HEK293 (cell line): ENCODE measurements at regions not wholly inside any gene's neighbourhood (a gene's known extent, or its start where the extent isn't known, plus 50 kb on each side); places are given as distances from the start of the nearest gene placed in this dataset.
"Not testable (repeated sequence)": the region's sequence is repeated elsewhere in the genome, so short reads cannot be mapped to it uniquely, and the experiment has no call there.

Experiments
- CTCF ChIA-PET: fragments of 350-600 bp; formaldehyde crosslinking; extraction: SDS; loops from one replicate; lab custom pipeline; 2021; ENCODE audit warnings: antibody characterized with exemption; lab: Yijun Ruan, JAX
- POLR2A ChIA-PET: fragments of 300-600 bp; formaldehyde crosslinking; extraction: SDS; loops from one replicate; lab custom pipeline; 2020; ENCODE audit warnings: antibody characterized with exemption, inconsistent platforms; lab: Yijun Ruan, JAX
- H3K27ac ChIP-seq: fragments of 200-500 bp; sonication (Bioruptor generic); 2 replicates; pipeline ENCODE4 v1.5.1; 2014; ENCODE audit warnings: low read depth, low read length, control low read depth, inconsistent platforms; ENCODE audit errors: extremely low read depth
- H3K36me3 ChIP-seq, 2 experiments: fragments of 200-500 bp in 1 of 2; sonication (Bioruptor generic) in 1 of 2; 1 replicate in 1 of 2; 2 replicates in 1 of 2; pipeline ENCODE4 v1.5.1; 2014 to 2017; ENCODE audit warnings: inconsistent platforms in 2 of 2, low read length in 2 of 2; ENCODE audit not compliant: control insufficient read depth in 2 of 2, insufficient read depth in 1 of 2
- H3K4me1 ChIP-seq: fragments of 200-500 bp; sonication (Bioruptor generic); 2 replicates; pipeline ENCODE4 v1.5.1; 2014; ENCODE audit warnings: mild to moderate bottlenecking, low read length, inconsistent platforms; ENCODE audit not compliant: control insufficient read depth, insufficient read depth
- H3K4me3 ChIP-seq: 2 replicates; pipeline ENCODE4 v1.5.1; 2011; ENCODE audit warnings: low read depth, mild to moderate bottlenecking, control low read depth, low read length, moderate library complexity
- H3K9me3 ChIP-seq: fragments of 200-500 bp; sonication (Bioruptor generic); 2 replicates; pipeline ENCODE4 v1.5.1; 2014; ENCODE audit warnings: low read depth, low read length, inconsistent platforms; ENCODE audit not compliant: control insufficient read depth, insufficient read depth
- FEZF1 ChIP-seq: fragments of 450-650 bp; formaldehyde crosslinking; IDR thresholded peaks from 2 replicates; pipeline ENCODE4 v1.5.1; 2016; ENCODE audit warnings: missing biosample characterization, missing genetic modification characterization
- KLF10 ChIP-seq: fragments of 450-650 bp; IDR thresholded peaks from 2 replicates; pipeline ENCODE4 v1.5.1; 2018; ENCODE audit warnings: missing biosample characterization, mild to moderate bottlenecking, missing genetic modification characterization
- KLF7 ChIP-seq: fragments of 450-650 bp; formaldehyde crosslinking; IDR thresholded peaks from 2 replicates; pipeline ENCODE4 v1.5.1; 2016; ENCODE audit warnings: missing biosample characterization, missing genetic modification characterization, borderline replicate concordance
- OVOL3 ChIP-seq: fragments of 450-650 bp; formaldehyde crosslinking; IDR thresholded peaks from 2 replicates; pipeline ENCODE4 v1.5.1; 2016; ENCODE audit warnings: missing biosample characterization, missing genetic modification characterization
- SALL2 ChIP-seq: fragments of 450-650 bp; formaldehyde crosslinking; IDR thresholded peaks from 2 replicates; pipeline ENCODE4 v1.5.0; 2017; ENCODE audit warnings: missing biosample characterization, mild to moderate bottlenecking, missing genetic modification characterization, borderline replicate concordance
- SCRT1 ChIP-seq: fragments of 450-650 bp; formaldehyde crosslinking; IDR thresholded peaks from 2 replicates; pipeline ENCODE4 v1.5.1; 2016; ENCODE audit warnings: missing biosample characterization, missing genetic modification characterization, borderline replicate concordance
- ZBTB17 ChIP-seq: fragments of 450-650 bp; formaldehyde crosslinking; IDR thresholded peaks from 2 replicates; pipeline ENCODE4 v1.5.1; 2016; ENCODE audit warnings: missing biosample characterization, missing genetic modification characterization
- ZBTB7A ChIP-seq: fragments of 450-650 bp; formaldehyde crosslinking; IDR thresholded peaks from 2 replicates; pipeline ENCODE4 v1.5.1; 2016; ENCODE audit warnings: low read depth, missing biosample characterization, missing genetic modification characterization
- ZNF146 ChIP-seq: fragments of 450-650 bp; formaldehyde crosslinking; IDR thresholded peaks from 2 replicates; pipeline ENCODE4 v1.5.1; 2016; ENCODE audit warnings: missing biosample characterization, missing genetic modification characterization
- ZNF404 ChIP-seq: fragments of 450-650 bp; formaldehyde crosslinking; IDR thresholded peaks from 2 replicates; pipeline ENCODE4 v1.5.1; 2017; ENCODE audit warnings: missing biosample characterization, missing genetic modification characterization
- ZNF561 ChIP-seq: fragments of 450-650 bp; IDR thresholded peaks from 2 replicates; pipeline ENCODE4 v1.5.1; 2018; ENCODE audit warnings: missing biosample characterization, missing genetic modification characterization, borderline replicate concordance
- ZNF610 ChIP-seq: fragments of 450-650 bp; formaldehyde crosslinking; IDR thresholded peaks from 2 replicates; pipeline ENCODE4 v1.5.1; 2016; ENCODE audit warnings: missing biosample characterization, missing genetic modification characterization, borderline replicate concordance
- ZNF621 ChIP-seq: fragments of 450-650 bp; formaldehyde crosslinking; IDR thresholded peaks from 2 replicates; pipeline ENCODE4 v1.5.1; 2017; ENCODE audit warnings: missing biosample characterization, missing genetic modification characterization
- ZNF624 ChIP-seq: fragments of 450-650 bp; formaldehyde crosslinking; IDR thresholded peaks from 2 replicates; pipeline ENCODE4 v1.5.1; 2017; ENCODE audit warnings: missing biosample characterization, missing genetic modification characterization
- ZNF768 ChIP-seq: fragments of 450-650 bp; formaldehyde crosslinking; IDR thresholded peaks from 2 replicates; pipeline ENCODE4 v1.5.1; 2018; ENCODE audit warnings: missing biosample characterization, mild to moderate bottlenecking, missing genetic modification characterization
- ZNF792 ChIP-seq: fragments of 450-650 bp; formaldehyde crosslinking; IDR thresholded peaks from 2 replicates; pipeline ENCODE4 v1.5.1; 2016; ENCODE audit warnings: missing biosample characterization, missing genetic modification characterization
- TF ChIP-seq, protein P1 (sequence below): fragments of 450-650 bp; formaldehyde crosslinking; IDR thresholded peaks from 2 replicates; pipeline ENCODE4 v1.5.1; 2016; ENCODE audit warnings: missing biosample characterization, missing genetic modification characterization
- TF ChIP-seq, protein P2 (sequence below): fragments of 450-650 bp; formaldehyde crosslinking; IDR thresholded peaks from 2 replicates; pipeline ENCODE4 v1.5.1; 2017; ENCODE audit warnings: missing biosample characterization, missing genetic modification characterization
- TF ChIP-seq, protein P3 (sequence below): fragments of 450-650 bp; formaldehyde crosslinking; IDR thresholded peaks from 2 replicates; pipeline ENCODE4 v1.5.0; 2017; ENCODE audit warnings: missing biosample characterization, missing genetic modification characterization, borderline replicate concordance
- TF ChIP-seq, protein P4 (sequence below): fragments of 450-650 bp; formaldehyde crosslinking; IDR thresholded peaks from 2 replicates; pipeline ENCODE4 v1.5.1; 2016; ENCODE audit warnings: missing biosample characterization, missing genetic modification characterization

DNA sequence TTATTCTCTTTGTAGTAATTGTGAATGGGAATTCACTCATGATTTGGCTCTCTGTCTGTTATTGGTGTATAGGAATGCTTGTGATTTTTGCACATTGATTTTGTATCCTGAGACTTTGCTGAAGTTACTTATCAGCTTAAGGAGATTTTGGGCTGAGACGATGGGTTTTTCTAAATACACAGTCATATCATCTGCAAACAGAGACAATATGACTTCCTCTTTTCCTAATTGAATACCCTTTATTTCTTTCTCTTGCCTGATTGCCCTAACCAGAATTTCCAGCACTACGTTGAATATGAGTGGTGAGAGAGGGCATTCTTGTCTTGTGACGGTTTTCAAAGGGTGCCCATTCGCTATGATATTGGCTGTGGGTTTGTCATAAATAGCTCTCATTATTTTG lies 209.8 kb upstream of the NEBL start:
- POLR2A ChIA-PET, H3K27ac ChIP-seq, H3K4me3 ChIP-seq, H3K9me3 ChIP-seq, CTCF ChIA-PET, H3K36me3 ChIP-seq, H3K4me1 ChIP-seq: not testable (repeated sequence)

DNA sequence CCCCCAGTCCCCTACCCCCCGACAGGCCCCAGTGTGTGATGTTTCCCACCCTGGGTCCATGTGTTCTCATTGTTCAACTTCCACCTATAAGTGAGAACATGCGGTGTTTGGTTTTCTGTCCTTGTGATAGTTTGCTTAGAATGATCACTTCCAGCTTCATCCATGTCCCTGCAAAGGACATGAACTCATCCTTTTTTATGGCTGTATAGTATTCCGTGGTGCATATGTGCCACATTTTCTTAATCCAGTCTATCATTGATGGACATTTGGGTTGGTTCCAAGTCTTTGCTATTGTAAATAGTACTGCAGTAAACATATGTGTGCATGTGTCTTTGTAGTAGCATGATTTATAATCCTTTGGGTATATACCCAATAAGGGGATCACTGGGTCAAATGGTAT lies 208.2 kb upstream of the NEBL start:
- peak; percentile 82 for TF ChIP-seq ZNF146 (tag by site-specific recombination)
- TF ChIP-seq, all 188 proteins: peak for 1; not testable (repeated sequence) for 187
- H3K4me3 ChIP-seq, CTCF ChIA-PET, H3K4me1 ChIP-seq, POLR2A ChIA-PET, H3K36me3 ChIP-seq, H3K9me3 ChIP-seq, H3K27ac ChIP-seq: not testable (repeated sequence)

DNA sequence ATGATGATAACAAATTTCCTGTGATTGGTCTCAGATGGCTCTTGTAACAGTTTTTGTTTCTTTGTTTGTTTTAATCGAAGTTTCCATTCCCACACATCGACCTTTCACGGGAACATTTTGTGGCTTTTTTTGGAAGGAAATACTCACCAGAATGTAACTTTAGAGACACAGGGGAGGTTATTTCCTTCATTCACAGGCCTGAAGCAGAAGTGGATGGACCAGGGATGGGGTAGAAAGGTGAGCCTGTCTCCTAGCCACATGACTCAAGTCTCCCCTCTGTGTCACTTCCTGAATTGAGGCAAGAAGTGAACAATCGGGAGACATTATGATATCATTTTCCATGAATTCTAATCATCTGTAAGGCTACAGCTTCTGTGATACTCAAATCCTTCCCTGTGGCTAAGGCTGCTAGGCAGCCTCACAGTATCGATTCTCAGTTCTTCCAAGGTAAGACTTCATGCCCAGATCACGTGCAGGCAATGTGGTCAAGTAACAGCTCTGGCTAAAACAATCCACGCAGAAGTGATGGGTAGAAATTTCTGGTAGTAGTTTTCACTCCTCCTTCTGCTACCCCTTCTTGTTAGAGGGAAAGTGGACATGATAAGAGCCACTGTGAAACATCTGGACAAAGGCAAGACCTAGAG lies 203.9 kb upstream of the NEBL start:
- TF ChIP-seq ZBTB7A (tag by site-specific recombination) (no peak), SCRT1 (no peak), KLF10 (tag by site-specific recombination) (no peak), ZNF621 (tag by site-specific recombination) (no peak), ZNF624 (no peak), KLF7 (no peak), ZNF768 (tag by site-specific recombination) (no peak), ZNF792 (no peak), OVOL3 (tag by site-specific recombination) (no peak), SALL2 (no peak), ZNF561 (tag by site-specific recombination) (no peak), FEZF1 (tag by site-specific recombination) (no peak), ZNF404 (tag by site-specific recombination) (no peak)
- TF ChIP-seq, protein P1, sequence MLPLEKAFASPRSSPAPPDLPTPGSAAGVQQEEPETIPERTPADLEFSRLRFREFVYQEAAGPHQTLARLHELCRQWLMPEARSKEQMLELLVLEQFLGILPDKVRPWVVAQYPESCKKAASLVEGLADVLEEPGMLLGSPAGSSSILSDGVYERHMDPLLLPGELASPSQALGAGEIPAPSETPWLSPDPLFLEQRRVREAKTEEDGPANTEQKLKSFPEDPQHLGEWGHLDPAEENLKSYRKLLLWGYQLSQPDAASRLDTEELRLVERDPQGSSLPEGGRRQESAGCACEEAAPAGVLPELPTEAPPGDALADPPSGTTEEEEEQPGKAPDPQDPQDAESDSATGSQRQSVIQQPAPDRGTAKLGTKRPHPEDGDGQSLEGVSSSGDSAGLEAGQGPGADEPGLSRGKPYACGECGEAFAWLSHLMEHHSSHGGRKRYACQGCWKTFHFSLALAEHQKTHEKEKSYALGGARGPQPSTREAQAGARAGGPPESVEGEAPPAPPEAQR (tag by site-specific recombination): no peak
- TF ChIP-seq, protein P2, sequence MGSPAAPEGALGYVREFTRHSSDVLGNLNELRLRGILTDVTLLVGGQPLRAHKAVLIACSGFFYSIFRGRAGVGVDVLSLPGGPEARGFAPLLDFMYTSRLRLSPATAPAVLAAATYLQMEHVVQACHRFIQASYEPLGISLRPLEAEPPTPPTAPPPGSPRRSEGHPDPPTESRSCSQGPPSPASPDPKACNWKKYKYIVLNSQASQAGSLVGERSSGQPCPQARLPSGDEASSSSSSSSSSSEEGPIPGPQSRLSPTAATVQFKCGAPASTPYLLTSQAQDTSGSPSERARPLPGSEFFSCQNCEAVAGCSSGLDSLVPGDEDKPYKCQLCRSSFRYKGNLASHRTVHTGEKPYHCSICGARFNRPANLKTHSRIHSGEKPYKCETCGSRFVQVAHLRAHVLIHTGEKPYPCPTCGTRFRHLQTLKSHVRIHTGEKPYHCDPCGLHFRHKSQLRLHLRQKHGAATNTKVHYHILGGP (tag by site-specific recombination): no peak
- ChIA-PET CTCF (interaction anchor here (0.6 to 1.2 kb wide), 2 partner anchors 23 to 304 kb away, joined by 3 to 6 read pairs; no protein-coding TSS in a partner anchor), POLR2A (no interaction called here)
- H3K4me3 ChIP-seq: no peak overlapping the region
- H3K36me3 ChIP-seq: no peaks in the 10 kb centered on the region
- H3K9me3 ChIP-seq: no peaks in the 10 kb centered on the region
- H3K4me1 ChIP-seq: no peaks in the 10 kb centered on the region; the same call in 1 of the 2 replicates
- no peak overlapping the region for H3K27ac ChIP-seq

DNA sequence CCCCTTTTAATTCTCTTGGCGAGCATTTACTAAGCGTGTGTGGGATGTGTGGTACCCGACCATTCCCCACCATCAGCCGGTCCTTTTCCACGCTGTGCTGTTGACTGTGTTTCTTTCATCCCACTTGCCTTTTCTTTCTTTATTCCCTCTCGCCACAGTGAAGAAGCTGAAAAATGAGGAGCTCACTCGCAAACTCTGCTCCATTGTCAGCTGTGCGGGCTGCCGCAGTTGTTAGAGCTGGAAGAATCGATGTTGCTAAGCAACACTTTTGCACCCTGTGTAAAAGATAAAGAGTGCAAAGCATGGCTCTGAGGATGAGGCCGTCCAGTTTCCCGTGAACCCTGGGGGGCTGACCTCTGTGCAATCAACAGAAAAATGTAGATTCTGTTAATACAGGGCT lies 203.1 kb upstream of the NEBL start:
- no peaks in the 10 kb centered on the region for H3K36me3 ChIP-seq
- no peak overlapping the region for H3K4me3 ChIP-seq
- H3K9me3 ChIP-seq: no peaks in the 10 kb centered on the region
- no peak overlapping the region for H3K27ac ChIP-seq
- H3K4me1 ChIP-seq: no peaks in the 10 kb centered on the region; the same call in 1 of the 2 replicates
- ChIA-PET POLR2A (no interaction called here), CTCF (no interaction called here)
- TF ChIP-seq, protein P2 (tag by site-specific recombination): no peak
- no peak for TF ChIP-seq ZBTB17
- TF ChIP-seq, protein P3, sequence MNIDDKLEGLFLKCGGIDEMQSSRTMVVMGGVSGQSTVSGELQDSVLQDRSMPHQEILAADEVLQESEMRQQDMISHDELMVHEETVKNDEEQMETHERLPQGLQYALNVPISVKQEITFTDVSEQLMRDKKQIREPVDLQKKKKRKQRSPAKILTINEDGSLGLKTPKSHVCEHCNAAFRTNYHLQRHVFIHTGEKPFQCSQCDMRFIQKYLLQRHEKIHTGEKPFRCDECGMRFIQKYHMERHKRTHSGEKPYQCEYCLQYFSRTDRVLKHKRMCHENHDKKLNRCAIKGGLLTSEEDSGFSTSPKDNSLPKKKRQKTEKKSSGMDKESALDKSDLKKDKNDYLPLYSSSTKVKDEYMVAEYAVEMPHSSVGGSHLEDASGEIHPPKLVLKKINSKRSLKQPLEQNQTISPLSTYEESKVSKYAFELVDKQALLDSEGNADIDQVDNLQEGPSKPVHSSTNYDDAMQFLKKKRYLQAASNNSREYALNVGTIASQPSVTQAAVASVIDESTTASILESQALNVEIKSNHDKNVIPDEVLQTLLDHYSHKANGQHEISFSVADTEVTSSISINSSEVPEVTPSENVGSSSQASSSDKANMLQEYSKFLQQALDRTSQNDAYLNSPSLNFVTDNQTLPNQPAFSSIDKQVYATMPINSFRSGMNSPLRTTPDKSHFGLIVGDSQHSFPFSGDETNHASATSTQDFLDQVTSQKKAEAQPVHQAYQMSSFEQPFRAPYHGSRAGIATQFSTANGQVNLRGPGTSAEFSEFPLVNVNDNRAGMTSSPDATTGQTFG (tag by site-specific recombination): no peak
- TF ChIP-seq, protein P4, sequence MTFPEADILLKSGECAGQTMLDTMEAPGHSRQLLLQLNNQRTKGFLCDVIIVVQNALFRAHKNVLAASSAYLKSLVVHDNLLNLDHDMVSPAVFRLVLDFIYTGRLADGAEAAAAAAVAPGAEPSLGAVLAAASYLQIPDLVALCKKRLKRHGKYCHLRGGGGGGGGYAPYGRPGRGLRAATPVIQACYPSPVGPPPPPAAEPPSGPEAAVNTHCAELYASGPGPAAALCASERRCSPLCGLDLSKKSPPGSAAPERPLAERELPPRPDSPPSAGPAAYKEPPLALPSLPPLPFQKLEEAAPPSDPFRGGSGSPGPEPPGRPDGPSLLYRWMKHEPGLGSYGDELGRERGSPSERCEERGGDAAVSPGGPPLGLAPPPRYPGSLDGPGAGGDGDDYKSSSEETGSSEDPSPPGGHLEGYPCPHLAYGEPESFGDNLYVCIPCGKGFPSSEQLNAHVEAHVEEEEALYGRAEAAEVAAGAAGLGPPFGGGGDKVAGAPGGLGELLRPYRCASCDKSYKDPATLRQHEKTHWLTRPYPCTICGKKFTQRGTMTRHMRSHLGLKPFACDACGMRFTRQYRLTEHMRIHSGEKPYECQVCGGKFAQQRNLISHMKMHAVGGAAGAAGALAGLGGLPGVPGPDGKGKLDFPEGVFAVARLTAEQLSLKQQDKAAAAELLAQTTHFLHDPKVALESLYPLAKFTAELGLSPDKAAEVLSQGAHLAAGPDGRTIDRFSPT (tag by site-specific recombination): no peak
- no peak for TF ChIP-seq ZNF610 (tag by site-specific recombination)
